GM12892 (cell line): ENCODE measurements at regions not wholly inside any gene's neighbourhood (a gene's known extent, or its start where the extent isn't known, plus 50 kb on each side); places are given as distances from the start of the nearest gene placed in this dataset.

ENCODE experiments used
- DNase-seq: peaks from one replicate; pipeline ENCODE4 v3.0.0; 2011; ENCODE audit not compliant: insufficient read length
- FAIRE-seq: peaks from 2 replicates; lab custom pipeline; 2011; peaks lifted over from hg19 to GRCh38; lab: Jason Lieb, UNC
- POLR2A ChIP-seq: IDR thresholded peaks from 2 replicates; pipeline ENCODE4 v1.6.1; 2011; ENCODE audit warnings: low read depth, low read length, control low read depth
- POLR2AphosphoS5 ChIP-seq: IDR thresholded peaks from 2 replicates; pipeline ENCODE4 v1.6.1; 2011; ENCODE audit warnings: low read depth, low read length, control low read depth
- TAF1 ChIP-seq: IDR thresholded peaks from 2 replicates; pipeline ENCODE4 v1.6.1; 2011; ENCODE audit warnings: low read depth, mild to moderate bottlenecking, control low read depth, low read length, borderline replicate concordance

DNA sequence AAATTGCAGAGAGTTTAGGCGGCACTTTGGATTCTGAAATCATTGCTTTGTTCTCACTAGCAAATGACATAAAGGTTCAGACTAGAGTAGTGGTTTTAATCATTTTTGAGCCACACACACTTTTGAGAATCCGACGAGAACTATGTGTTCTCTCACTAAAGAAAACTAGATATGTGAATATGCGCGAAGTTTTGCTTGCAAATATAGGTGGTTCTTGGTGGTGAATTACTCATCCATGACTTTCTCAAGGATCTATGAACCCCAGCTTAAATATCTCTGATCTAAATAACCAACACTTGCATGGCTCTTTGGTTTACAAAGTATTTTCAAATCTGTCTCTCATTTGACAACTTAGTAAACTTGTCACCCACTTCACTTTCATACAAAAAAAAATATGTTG lies 54.8 kb downstream of the NOG start:
- no peak for DNase-seq
- no peak for FAIRE-seq
- TF ChIP-seq POLR2AphosphoS5 (no peak), TAF1 (no peak)

DNA sequence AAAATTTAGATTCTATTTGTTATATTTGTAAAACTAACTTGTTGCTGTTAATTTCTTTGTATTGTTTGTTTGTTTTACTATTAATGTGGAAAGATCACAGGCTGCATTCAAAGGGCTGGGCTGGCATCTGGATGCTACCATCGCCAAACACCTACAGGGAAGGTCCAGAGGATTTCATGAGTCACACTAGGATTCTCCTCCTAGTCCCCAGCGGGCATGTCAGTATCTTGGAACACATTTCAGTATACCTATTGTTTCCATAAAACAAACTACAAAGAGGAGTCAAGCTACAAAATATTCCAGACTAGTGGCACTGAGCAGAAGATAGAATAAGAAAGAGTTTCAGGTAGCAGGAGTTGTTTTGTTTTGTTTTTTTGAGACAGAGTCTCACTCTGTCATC lies 55.3 kb downstream of the NOG start:
- TF ChIP-seq POLR2A = no peak
- TF ChIP-seq POLR2AphosphoS5 = no peak
- TF ChIP-seq TAF1 = no peak
- DNase-seq (no peak), FAIRE-seq (no peak)

DNA sequence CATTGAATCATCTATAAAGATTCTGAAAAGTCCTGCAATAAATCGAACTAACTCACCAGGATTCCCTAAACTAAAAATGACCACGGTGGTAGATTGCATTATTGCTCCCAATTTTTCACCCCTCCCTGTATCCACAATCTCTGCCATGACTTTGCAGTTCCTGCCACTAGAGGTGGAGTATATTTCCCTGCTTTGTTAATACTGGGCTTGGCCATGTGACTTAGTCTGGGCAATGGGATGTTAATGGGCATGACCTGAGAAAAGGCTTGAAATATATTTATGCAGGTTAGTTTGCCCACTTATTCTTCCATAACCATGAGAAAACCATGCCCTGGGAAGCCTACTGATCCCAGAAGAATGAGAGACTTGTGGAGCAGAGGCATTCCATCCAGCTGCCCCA lies 59.1 kb downstream of the NOG start:
- no peak for TF ChIP-seq TAF1
- no peak for TF ChIP-seq POLR2A
- no peak for TF ChIP-seq POLR2AphosphoS5
- no peak for DNase-seq
- FAIRE-seq = no peak

DNA sequence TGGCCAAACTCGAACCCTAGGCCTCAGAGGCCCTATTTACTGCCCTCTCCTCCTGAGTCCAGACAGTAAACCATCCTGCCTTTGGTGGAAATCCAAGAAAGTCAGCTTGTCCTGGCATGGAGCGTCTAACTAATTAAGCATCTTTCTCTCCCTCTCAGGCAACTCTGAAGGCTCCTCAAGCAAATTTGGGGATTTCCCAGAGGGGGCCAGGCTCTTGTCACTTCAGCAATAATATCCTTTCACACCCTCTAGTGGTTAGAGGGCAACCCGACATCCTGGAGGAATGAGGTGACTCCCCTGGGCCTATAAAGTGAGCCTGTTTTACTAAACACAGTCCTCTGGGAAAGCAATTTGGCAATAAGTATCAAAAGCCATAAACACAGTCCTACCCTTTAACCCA lies 60.4 kb downstream of the NOG start:
- DNase-seq = no peak
- peak; percentile 73 for FAIRE-seq
- TF ChIP-seq POLR2AphosphoS5 = no peak

DNA sequence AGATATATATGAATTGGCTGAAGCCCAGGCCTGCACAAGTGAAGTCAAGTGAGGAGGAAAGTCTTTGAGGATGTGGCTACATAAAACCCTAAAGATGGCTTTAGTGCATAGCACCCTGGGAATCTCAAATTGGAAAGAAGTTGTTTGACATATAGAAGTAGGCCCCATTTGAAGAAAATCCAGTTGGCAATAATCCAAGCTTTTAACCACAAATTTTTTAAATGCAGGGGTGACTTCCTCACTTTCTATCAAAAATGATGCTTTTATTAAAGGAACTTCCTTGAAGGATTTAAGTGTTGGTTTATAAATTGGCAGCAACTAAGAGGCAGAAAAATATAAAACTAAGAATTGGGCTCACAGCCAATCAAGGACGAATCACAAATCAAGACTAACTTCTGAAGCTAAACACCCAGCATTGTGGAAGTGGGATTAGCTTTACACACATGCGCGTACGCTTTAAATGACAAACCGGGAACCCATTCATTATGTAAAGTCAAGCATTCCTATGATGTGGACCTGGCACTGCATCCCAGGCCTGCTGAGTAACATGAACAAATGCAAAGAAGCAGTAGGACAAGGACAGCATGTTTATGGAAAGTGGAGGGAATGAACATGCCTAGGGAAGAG lies 63.3 kb downstream of the NOG start:
- DNase-seq = no peak
- FAIRE-seq = no peak
- TF ChIP-seq POLR2A (no peak), POLR2AphosphoS5 (no peak), TAF1 (no peak)

DNA sequence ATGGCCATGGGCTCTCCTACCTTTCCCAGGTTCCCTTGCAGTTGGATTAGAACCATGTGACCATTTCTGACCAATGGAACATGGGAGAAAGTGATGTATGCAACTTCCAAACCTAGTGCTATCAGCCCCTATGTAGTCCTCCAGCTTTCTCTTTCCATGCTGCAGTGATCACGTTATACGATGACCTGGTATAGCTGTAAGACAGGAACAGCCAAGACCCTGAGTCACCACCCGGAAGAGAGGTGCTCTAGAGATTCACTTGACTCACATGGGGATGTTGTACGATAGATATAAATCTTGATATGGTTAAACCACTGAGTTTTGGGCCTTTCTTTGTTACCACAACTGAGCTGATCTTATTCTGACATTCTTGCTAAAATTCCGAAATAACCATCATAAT lies 65.1 kb downstream of the NOG start:
- FAIRE-seq (no peak), DNase-seq (no peak)
- no peak for TF ChIP-seq POLR2AphosphoS5
- no peak for TF ChIP-seq TAF1
- no peak for TF ChIP-seq POLR2A

DNA sequence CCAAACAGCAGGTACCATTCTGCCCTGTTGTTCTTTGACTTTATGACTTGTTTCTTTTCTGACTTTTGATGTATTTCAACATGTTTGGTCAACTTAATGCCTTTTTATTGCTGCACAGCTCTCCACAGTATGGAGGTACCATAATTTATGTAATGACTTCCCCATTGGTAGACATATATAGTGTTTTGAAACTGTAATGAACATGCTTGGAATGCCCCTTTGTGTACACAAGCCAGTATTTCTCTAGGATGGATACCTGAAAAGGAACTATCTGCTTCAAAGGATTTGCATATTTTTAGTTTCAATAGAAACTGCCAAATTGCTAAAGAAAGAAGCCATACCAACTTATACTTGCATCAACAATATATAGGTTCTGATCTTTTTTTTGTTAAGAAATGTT lies 66.1 kb downstream of the NOG start:
- TF ChIP-seq TAF1 = no peak
- TF ChIP-seq POLR2AphosphoS5 = no peak
- no peak for TF ChIP-seq POLR2A
- no peak for FAIRE-seq
- no peak for DNase-seq

DNA sequence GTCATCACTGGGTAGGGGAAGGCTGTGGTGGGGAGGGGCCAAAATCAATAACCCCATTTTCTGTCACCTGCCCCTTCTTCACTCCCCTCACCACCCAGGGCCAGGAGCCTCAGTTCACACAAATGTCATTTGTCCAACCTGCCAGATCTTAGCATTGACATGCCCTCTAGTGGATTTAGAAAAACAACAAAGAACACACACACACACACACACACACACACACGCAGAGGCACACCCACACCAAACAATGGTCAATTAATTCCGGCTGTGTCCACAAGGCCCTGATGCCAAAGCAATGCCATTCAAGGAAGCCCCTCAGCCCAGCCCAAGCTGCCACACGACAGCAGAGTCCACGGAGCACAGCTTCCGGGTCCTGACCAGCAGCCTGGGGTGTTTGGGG lies 68.4 kb downstream of the NOG start:
- FAIRE-seq (no peak), DNase-seq (no peak)
- TF ChIP-seq TAF1 (no peak), POLR2A (no peak), POLR2AphosphoS5 (no peak)

DNA sequence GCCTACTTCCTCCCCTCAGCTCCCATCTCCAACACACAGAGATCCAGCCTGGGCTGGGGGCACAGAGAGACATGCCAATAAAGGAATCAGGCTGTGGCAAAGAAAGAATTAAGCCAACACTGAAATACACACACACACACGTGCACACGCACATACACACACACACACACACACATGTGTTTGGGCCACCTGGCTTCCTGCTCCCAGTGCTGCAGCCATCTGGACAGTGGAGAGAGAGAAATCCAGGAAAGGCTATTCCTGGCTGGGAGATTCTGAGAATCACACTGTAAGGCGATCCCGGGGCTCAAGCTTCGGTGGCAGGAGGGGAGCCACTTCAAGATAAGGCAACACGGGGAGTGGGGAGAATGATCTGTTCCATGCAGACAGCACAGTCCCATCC lies 72.4 kb downstream of the NOG start:
- TF ChIP-seq TAF1 = no peak
- no peak for TF ChIP-seq POLR2A
- TF ChIP-seq POLR2AphosphoS5 = no peak
- FAIRE-seq (no peak), DNase-seq (no peak)

DNA sequence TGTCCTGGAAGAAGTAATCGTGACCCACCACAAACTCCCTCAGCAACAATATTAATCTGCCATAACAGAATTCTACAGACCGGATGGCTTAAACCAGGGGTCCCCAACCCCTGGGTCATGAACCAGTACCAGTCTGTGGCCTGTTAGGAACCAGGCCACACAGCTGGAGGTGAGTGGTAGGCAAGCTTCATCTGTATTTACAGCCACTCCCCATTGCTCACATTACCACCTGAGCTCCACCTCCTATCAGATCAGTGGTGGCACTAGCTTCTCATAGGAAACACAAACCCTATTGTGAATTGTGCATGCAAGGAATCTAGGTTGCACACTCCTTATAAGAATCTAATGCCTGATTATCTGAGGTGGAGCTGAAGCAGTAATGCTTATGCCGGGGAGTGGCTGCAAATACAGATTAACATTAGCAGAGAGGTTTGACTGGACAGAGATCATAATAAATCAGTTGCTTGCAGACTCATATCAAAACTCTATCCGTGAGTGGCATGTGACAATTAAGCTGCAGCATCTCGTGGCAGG lies 74.5 kb downstream of the NOG start:
- DNase-seq = no peak
- TF ChIP-seq POLR2A = no peak
- TF ChIP-seq POLR2AphosphoS5 = no peak
- FAIRE-seq = no peak

DNA sequence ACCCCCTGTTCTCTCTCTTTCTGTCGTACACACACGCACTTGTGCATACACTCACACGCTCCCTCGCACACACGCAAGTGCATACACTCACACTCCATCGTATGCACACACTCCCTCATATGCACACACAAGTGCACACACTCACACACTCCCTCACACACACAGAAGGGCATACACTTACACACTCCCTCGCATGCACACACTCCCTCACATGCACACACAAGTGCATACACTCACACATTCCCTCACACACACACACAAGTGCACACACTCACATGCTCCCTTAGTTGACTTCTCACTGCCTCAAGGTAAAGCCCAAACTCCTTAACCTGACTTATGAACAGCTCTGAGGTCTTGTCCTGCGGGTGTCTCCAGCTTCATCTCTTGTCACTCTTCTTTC lies 78.7 kb downstream of the NOG start:
- DNase-seq (no peak), FAIRE-seq (no peak)
- no peak for TF ChIP-seq POLR2A
- no peak for TF ChIP-seq POLR2AphosphoS5
- TF ChIP-seq TAF1 = no peak

DNA sequence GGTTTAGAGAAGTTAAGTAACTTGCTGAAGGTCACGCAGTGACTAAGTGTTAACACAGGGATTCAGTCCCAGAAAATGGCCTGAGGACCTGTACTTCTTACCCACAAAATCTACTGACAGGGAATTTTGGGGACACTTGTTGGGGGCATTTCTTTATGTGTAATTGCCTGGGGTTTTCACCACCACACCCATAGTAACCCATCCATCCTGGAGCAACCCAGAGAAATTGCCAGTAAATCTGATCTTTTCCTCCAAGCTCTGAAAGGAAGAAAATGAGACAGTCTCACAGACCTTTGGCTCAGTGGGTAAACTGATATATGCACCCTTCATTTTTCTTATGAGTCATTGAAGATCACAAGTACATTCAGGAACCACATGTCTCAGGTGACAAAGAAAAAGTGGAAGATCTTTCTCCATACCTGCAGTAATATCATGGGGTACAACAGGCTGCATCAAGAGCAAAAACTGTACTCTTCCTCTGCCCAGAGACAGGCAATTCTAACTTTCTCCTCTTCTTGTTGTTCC lies 81.0 kb downstream of the NOG start:
- FAIRE-seq (no peak), DNase-seq (no peak)
- no peak for TF ChIP-seq POLR2A
- no peak for TF ChIP-seq POLR2AphosphoS5
- TF ChIP-seq TAF1 = no peak

DNA sequence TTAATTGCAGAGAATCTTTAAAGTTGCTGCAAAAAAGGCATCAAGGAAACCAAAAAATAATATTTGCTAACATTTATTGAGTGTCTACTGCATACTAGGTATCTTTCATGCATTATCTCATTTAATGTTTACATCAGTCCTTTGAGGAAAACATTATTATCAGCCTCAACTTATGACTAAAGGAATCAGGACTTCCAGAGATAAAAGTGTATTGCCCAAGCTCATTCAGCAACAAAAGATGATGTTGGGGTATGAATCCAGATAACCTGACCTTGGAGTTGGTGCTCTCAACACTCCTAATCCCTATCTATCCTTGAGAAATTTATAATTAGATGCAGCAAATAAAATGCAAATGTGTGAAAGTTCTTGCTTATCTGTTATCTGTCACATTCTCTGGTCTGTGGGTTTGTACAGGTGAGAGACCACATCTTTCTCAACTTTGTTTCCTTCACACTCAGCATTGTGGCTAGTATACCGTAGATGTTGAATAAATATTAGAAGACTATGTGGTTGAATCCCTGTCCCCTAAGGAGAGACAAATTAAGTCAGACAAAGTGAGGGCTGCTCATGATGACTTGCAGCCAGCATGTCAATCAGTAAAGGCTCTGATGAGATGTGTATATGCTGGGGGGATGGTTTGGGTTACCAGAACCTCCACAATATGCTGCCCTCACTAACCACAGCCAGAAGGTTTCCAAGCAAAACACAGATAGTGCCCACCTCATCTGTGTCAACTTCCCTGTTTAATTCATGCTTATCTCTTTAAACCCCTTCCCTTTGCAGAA lies 82.6 kb downstream of the NOG start:
- no peak for DNase-seq
- no peak for FAIRE-seq

More for the DNA sequence above, 82.6 kb downstream of the NOG start:
- TF ChIP-seq TAF1 = no peak
- no peak for TF ChIP-seq POLR2A
- no peak for TF ChIP-seq POLR2AphosphoS5
